Spleen (tissue), 7 donors: ENCODE measurements at regions not wholly inside any gene's neighbourhood (a gene's known extent, or its start where the extent isn't known, plus 50 kb on each side); places are given as distances from the start of the nearest gene placed in this dataset.

Source experiments
- POLR2AphosphoS5 ChIP-seq, 3 donors: sonication (generic); formaldehyde crosslinking; IDR thresholded peaks; one replicate each; pipeline ENCODE4 v1.5.1; 2017; ENCODE audit warnings: antibody characterized with exemption in 3 of 3
- TF ChIP-seq, protein P1 (sequence below), 11 experiments: fragments of 200-600 bp in 7 of 11; fragments of 450-650 bp in 4 of 11; sonication (generic) in 4 of 11; IDR thresholded peaks in 8 of 11; conservative IDR thresholded peaks in 3 of 11; 1 replicate in 7 of 11; 2 replicates in 4 of 11; pipeline versions ENCODE4 v1.4.0 to v1.8.0; 2016 to 2021; ENCODE audit warnings: antibody characterized with exemption in 11 of 11, inconsistent platforms in 4 of 11, mild to moderate bottlenecking in 1 of 11
- donor health status: DM: no; HTN: no; CAD: no; lungs with moderate emphysema.
- donor health status: DM: no; HTN: no; CAD: no.
- donor health status: DM: no; HTN: no; CAD: no.

DNA sequence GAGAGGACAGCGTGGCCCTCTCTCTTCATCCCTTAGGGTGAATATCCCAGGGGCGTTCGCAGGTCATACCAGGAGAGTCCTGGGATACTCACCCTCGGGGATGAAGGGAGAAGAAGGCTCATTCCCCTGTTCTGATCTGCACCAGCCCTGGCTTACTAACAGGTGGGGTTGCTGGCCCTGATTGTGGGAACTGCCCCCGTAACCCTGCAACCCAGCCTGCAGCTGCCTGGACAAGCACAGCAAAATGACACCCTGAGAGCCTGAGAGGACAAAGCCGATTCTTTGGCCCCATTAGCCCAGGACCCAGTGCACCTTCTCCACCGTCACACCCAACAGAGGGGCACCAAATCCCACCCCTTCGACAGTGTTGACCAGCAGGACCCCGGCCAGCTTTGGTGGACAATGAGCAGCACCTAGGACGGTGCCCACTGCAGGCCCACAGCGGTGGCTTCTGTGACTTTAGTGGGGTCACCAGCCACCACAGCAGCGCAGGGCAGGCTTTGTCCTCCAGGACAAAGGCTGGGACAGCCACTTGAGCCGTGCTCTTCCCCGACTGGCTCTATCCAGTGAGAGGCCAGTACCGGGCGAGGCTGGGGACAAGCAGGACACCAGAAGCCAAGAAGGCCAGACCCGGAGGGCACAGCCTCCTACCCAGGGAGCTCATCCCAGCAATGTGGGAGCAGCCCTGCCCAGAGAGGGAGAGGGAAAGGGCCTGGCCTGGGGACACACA is 98.5 kb upstream of the RTL6 start:
- TF ChIP-seq, protein P1, sequence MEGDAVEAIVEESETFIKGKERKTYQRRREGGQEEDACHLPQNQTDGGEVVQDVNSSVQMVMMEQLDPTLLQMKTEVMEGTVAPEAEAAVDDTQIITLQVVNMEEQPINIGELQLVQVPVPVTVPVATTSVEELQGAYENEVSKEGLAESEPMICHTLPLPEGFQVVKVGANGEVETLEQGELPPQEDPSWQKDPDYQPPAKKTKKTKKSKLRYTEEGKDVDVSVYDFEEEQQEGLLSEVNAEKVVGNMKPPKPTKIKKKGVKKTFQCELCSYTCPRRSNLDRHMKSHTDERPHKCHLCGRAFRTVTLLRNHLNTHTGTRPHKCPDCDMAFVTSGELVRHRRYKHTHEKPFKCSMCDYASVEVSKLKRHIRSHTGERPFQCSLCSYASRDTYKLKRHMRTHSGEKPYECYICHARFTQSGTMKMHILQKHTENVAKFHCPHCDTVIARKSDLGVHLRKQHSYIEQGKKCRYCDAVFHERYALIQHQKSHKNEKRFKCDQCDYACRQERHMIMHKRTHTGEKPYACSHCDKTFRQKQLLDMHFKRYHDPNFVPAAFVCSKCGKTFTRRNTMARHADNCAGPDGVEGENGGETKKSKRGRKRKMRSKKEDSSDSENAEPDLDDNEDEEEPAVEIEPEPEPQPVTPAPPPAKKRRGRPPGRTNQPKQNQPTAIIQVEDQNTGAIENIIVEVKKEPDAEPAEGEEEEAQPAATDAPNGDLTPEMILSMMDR (IDR thresholded peaks at IDR 0.05 in 8 of 11, conservative IDR thresholded peaks at IDR 0.05 in 3 of 11): no peak
- no peak for TF ChIP-seq POLR2AphosphoS5 (IDR thresholded peaks at IDR 0.05)
